GM21619 (cell line): ENCODE measurements at regions not wholly inside any gene's neighbourhood (a gene's known extent, or its start where the extent isn't known, plus 50 kb on each side); places are given as distances from the start of the nearest gene placed in this dataset.
"Not testable (repeated sequence)": the region's sequence is repeated elsewhere in the genome, so short reads cannot be mapped to it uniquely, and the experiment has no call there.

Source experiments
- ATAC-seq: cut with Tn5 transposase; IDR thresholded peaks from one replicate; pipeline ENCODE4 v1.9.1; 2021; ENCODE audit not compliant: unreplicated experiment

- not testable (repeated sequence) for ATAC-seq
Measured at GRCh38 chr1:29604796-29605195, 368.5 kb downstream of the PTPRU start.

- no peak for ATAC-seq
Measured at GRCh38 chr1:29603622-29604021, 367.3 kb downstream of the PTPRU start.

- no peak for ATAC-seq
Measured at GRCh38 chr1:29602203-29602602, 365.9 kb downstream of the PTPRU start.

GRCh38 chr1:29601021-29601420 lies 364.7 kb downstream of the PTPRU start:
- no peak for ATAC-seq

GRCh38 chr1:29599826-29600225 lies 363.5 kb downstream of the PTPRU start:
- ATAC-seq: no peak

- ATAC-seq: no peak
Measured at GRCh38 chr1:29599071-29599470, 362.7 kb downstream of the PTPRU start.

- no peak for ATAC-seq
Measured at GRCh38 chr1:29597861-29598260, 361.5 kb downstream of the PTPRU start.

GRCh38 chr1:29593601-29594382 lies 357.5 kb downstream of the PTPRU start:
- no peak for ATAC-seq

GRCh38 chr1:29592731-29593130 lies 356.4 kb downstream of the PTPRU start:
- ATAC-seq: no peak

DNA sequence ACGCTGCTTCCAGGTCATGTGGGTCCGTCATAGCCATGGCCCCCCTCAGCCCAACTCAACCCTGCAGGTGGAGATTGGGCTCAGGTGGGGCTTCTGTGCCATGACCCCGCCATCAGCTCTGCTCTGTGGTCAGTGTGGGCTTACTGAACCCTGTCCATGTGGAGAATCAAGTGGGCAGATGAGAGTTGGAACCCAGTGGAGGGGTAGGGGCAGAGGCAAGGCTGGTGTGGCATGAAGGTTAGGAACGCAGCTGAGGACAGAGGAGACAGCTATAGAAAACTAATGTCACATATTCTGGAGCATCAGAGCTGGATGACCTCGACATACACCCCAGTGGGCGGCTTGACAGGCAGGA lies 355.9 kb downstream of the PTPRU start:
- no peak for ATAC-seq

GRCh38 chr1:29591601-29592260 lies 355.4 kb downstream of the PTPRU start:
- no peak for ATAC-seq

DNA sequence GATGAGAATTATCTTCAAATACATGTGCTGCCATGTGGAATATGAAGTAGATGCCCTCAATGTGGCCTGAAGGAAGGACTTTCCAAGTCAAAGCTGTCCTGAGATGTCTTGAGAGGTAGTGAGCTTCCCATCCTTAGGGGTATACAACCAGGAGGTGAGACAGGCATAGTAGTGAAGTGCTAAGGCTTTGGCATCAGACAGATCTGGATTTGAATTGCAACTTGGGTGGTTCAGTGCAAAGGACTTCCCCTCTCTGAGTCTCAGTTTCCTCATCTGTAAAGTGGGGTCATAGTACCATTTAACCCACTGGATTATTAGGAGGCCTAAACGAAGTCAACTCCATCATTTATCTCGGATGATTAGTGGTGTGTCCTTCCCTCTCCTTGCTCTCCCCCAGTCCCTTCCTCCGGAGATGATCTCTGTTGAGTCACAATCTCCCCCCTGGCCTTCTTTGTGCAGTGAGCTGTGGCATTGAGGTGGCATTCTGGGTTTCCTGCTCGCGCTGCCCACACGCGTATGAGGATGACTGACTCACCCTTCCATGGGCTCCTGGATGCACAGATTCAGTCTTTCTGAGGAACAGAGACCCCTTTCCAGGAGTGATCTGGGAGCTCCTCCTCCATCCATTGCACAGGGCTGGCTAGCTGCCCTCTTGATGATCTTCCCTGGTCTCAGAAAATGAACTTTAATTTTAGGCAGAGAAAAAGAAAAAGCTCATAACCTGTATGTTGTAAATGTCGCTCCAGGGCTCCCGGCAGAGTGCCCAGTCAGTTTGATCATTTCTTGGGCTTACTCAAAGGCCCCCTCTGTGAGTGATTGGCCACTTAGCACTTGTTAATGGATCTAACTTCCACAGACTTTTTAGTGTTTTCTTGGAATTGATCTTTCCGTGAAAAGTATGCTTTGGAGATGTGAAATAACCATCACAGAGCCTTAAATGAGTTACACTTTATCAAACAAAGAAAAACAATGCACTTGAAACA lies 354.6 kb downstream of the PTPRU start:
- ATAC-seq: no peak

DNA sequence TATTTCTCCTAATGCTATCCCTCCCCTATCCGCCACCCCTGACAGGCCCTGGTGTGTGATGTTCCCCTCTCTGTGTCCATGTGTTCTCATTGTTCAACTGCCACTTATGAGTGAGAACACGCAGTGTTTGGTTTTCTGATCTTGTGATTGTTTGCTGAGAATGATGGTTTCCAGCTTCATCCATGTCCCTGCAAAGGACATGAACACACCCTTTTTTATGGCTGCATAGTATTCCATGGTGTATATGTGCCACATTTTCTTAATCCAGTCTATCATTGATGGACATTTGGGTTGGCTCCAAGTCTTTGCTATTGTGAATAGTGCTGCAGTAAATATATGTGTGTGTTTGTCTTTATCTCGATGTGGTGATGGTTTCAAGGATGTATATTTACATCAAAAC lies 353.4 kb downstream of the PTPRU start:
- ATAC-seq: not testable (repeated sequence)

GRCh38 chr1:29586991-29587745 lies 350.8 kb downstream of the PTPRU start:
- ATAC-seq: no peak

GRCh38 chr1:29586215-29586614 lies 349.9 kb downstream of the PTPRU start:
- no peak for ATAC-seq

DNA sequence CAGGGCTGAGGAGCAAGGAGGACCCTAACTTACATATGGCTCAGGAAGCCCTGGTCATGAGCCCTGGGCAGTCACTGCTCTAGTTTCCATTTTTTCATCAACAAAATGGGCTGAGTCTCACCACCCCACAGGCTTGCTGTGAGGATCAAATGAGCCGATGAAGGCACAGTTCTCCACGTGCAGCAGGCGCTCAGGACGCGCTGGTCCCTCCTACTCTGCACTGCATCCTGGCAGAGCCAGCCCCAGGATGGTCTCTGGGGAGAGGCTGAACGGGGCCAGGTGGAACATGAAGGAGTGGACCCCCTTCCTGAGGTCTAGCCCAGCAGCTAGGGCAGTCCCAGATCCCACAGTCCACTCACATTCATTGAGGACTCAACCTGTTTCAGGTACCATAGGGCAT lies 349.3 kb downstream of the PTPRU start:
- ATAC-seq: no peak

DNA sequence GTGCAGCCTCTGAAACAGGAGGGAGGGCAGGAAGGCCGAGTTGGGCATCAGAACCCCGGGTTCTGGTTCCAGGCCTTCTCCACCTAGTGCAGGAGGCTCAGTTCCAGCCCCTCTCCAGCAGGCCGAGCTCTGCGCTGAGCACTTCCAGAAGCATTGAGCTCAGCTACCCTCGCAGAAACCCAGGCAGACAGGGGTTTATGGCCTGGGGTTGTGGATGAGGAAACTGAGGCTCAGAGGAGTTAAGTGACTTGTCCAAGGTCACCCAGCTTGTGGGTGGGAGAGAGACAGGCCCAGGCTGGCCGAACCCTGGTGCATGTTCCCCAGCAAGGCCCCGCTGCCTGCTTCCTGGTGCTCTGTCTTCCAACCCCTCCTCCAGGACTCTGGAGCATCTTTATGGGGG lies 348.9 kb downstream of the PTPRU start:
- no peak for ATAC-seq

DNA sequence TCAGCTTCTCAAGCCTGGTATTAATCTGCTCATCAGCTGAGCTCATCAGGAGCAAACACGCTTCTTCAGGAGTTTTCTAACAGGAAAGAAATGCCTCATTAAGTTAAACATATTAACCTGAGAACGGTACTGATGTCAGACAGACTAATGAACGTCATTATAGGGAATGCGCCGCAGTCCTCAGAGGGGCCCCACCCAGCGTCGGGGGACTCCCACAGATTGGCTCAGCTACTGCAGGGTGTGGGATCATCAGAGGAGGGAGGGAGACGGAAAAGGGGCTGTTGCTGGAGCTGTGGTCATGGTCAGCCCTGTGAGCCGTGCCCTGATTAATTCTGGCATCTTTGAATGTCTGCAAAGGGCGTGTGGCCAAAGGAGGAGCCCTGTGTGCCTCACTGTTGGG lies 348.5 kb downstream of the PTPRU start:
- no peak for ATAC-seq

DNA sequence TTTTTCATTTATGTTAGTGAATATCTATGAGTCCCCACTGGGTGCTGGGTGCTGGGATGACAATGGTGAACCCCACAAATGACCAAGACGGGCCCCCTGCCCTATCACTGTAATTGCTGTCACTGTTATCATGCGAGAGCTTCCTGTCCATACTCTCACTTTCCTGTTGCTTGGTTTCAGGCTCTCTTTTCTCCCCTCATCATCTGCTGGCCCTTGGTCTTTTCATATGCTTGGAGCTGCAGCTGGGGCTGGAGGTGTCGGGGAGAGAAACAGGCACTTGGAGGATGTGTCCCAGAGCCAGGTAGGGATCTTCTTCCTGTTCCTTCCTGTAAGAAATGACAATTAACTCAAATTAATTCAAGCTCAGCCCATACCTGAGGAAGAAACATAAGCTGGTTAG lies 348.0 kb downstream of the PTPRU start:
- ATAC-seq: no peak

DNA sequence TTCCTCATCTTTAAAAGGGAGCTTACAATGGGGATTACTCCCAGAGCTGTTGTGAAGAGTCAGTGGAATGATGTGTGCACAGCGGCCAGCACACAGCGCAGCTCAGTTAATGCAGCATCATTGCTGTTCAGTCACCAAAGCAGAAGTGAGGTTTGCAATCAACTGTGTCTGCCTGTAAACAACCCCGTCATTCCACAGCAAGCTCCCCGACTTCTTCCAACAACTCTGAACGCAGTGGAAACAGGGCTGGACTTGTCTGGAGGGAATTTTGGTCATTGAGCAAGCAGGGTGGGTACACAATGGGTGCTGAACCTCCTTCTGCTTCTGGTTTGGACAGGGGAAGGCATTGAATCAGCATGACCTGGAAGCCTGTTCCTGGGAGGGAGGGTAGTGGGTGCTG lies 347.4 kb downstream of the PTPRU start:
- ATAC-seq: no peak

DNA sequence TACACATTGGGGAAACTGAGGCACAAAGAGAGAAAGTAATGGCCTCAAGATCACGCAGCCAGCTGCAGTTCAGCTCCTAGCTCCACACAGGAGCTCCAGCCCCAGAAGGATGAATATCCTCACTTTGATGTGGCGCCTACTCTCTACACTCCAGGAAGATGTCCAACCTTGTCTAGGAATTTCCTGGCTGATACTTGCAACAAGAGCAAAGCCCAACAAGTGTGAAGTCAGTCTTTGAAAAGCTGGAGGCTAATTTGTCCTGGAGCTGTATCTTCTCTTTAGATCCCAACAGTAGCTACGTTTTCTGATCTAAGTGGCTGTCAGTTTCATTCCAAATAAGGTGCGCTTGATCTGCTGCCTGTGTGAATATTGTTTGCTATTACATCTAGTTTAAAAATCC lies 344.9 kb downstream of the PTPRU start:
- no peak for ATAC-seq
